Right atrium auricular region (tissue), 2 donors: ENCODE measurements at regions not wholly inside any gene's neighbourhood (a gene's known extent, or its start where the extent isn't known, plus 50 kb on each side); places are given as distances from the start of the nearest gene placed in this dataset.
"Not testable (repeated sequence)": the region's sequence is repeated elsewhere in the genome, so short reads cannot be mapped to it uniquely, and the experiment has no call there.

Source experiments
- DNase-seq: peaks from one replicate; pipeline ENCODE4 v3.0.0-alpha.2; 2019; ENCODE audit warnings: low spot score
- H3K27ac ChIP-seq, 2 donors: fragments of 200-600 bp; sonication (generic); 1 replicate in 1 of 2; 2 replicates in 1 of 2; pipeline ENCODE4 v1.5.1; 2016 to 2019
- H3K27me3 ChIP-seq, 2 donors: fragments of 200-600 bp; sonication (generic); one replicate each; pipeline versions ENCODE4 v1.5.1 to v1.6.0; 2017 to 2019
- H3K36me3 ChIP-seq: fragments of 200-600 bp; sonication (generic); one replicate; pipeline ENCODE4 v1.5.1; 2016
- H3K4me1 ChIP-seq, 2 donors: fragments of 200-600 bp; sonication (generic); one replicate each; pipeline versions ENCODE4 v1.5.1 to v1.6.0; 2017 to 2019
- H3K4me3 ChIP-seq, 2 donors: fragments of 200-600 bp; sonication (generic); 1 replicate in 1 of 2; 2 replicates in 1 of 2; pipeline ENCODE4 v1.5.1; 2017 to 2019; ENCODE audit warnings: mild to moderate bottlenecking in 1 of 2, moderate library complexity in 1 of 2
- H3K9me3 ChIP-seq, 2 donors: fragments of 200-600 bp; sonication (generic); one replicate each; pipeline ENCODE4 v1.5.1; 2019
- CTCF ChIP-seq, 2 donors: fragments of 200-600 bp; sonication (generic); IDR thresholded peaks; one replicate each; pipeline ENCODE4 v1.5.1; 2019; ENCODE audit warnings: antibody characterized with exemption in 2 of 2

GRCh38 chr6:95743591-95743990 lies 166.3 kb downstream of the MANEA start:
- DNase-seq = no peak
- no peak overlapping the region for H3K4me3 ChIP-seq
- no peaks in the 10 kb centered on the region for H3K4me1 ChIP-seq
- H3K36me3 ChIP-seq = no peaks in the 10 kb centered on the region
- no peaks in the 10 kb centered on the region for H3K9me3 ChIP-seq
- TF ChIP-seq CTCF (IDR thresholded peaks at IDR 0.05) = no peak
- no peak overlapping the region for H3K27ac ChIP-seq
- no peaks in the 10 kb centered on the region for H3K27me3 ChIP-seq

GRCh38 chr6:95758236-95759069 lies 181.1 kb downstream of the MANEA start:
- H3K27me3 ChIP-seq, H3K4me3 ChIP-seq, H3K36me3 ChIP-seq, H3K9me3 ChIP-seq, DNase-seq, H3K27ac ChIP-seq, H3K4me1 ChIP-seq: not testable (repeated sequence)

GRCh38 chr6:95767897-95768463 lies 190.6 kb downstream of the MANEA start:
- no peak for DNase-seq
- Histone ChIP-seq H3K27me3 (no peaks in the 10 kb centered on the region), H3K36me3 (no peaks in the 10 kb centered on the region), H3K27ac (no peak overlapping the region), H3K9me3 (no peaks in the 10 kb centered on the region), H3K4me3 (no peak overlapping the region), H3K4me1 (no peaks in the 10 kb centered on the region)
- no peak for TF ChIP-seq CTCF (IDR thresholded peaks at IDR 0.05)

GRCh38 chr6:95768539-95768938 lies 191.2 kb downstream of the MANEA start:
- H3K27me3 ChIP-seq = no peaks in the 10 kb centered on the region
- no peak overlapping the region for H3K4me3 ChIP-seq
- H3K27ac ChIP-seq = no peak overlapping the region
- no peaks in the 10 kb centered on the region for H3K4me1 ChIP-seq
- H3K9me3 ChIP-seq = no peaks in the 10 kb centered on the region
- H3K36me3 ChIP-seq = no peaks in the 10 kb centered on the region
- no peak for DNase-seq
- no peak for TF ChIP-seq CTCF (IDR thresholded peaks at IDR 0.05)

- H3K36me3 ChIP-seq = no peaks in the 10 kb centered on the region
- TF ChIP-seq CTCF (IDR thresholded peaks at IDR 0.05) = no peak
- DNase-seq = no peak
- H3K4me1 ChIP-seq = no peaks in the 10 kb centered on the region
- no peak overlapping the region for H3K27ac ChIP-seq
- no peaks in the 10 kb centered on the region for H3K27me3 ChIP-seq
- no peaks in the 10 kb centered on the region for H3K9me3 ChIP-seq
- H3K4me3 ChIP-seq = no peak overlapping the region
These were observed 200.0 kb downstream of the MANEA start for GRCh38 chr6:95777338-95777737.

- H3K9me3 ChIP-seq = no peaks in the 10 kb centered on the region
- DNase-seq = no peak
- no peaks in the 10 kb centered on the region for H3K4me1 ChIP-seq
- no peak overlapping the region for H3K4me3 ChIP-seq
- H3K27ac ChIP-seq = no peak overlapping the region
- no peaks in the 10 kb centered on the region for H3K36me3 ChIP-seq
- no peak for TF ChIP-seq CTCF (IDR thresholded peaks at IDR 0.05)
- no peaks in the 10 kb centered on the region for H3K27me3 ChIP-seq
These were observed 202.7 kb downstream of the MANEA start for GRCh38 chr6:95780037-95780436.
